Activated CD4-positive, CD25-positive, alpha-beta regulatory T cell treated with anti-CD3 and anti-CD28 coated beads, Interleukin-2, amount 50 U/mL, for 16 hours (primary cell): ENCODE measurements at regions not wholly inside any gene's neighbourhood (a gene's known extent, or its start where the extent isn't known, plus 50 kb on each side); places are given as distances from the start of the nearest gene placed in this dataset.

Experiments
- DNase-seq: peaks from one replicate; pipeline ENCODE4 v3.0.0-alpha.2; 2020; ENCODE audit warnings: low read depth, low spot score

DNA sequence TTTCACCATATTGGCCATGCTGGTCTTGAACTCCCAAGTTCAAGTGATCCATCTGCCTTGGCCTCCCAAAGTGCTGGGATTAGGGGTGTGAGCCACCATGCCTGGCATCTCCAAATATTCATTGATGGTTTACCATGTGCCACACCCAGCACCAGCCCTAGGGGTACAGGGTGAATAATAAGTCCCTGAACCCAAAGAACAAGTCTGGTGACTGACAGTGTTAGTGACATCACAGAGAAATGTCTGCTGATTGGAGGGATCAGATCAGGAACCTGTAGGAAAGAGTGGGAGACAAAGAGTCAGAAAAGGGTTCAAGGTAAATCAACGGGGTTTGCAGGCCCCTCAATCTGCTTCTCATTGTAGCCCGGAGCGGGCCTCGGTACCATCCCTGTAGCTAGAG lies 118.4 kb upstream of the NABP1 start:
- no peak for DNase-seq

DNA sequence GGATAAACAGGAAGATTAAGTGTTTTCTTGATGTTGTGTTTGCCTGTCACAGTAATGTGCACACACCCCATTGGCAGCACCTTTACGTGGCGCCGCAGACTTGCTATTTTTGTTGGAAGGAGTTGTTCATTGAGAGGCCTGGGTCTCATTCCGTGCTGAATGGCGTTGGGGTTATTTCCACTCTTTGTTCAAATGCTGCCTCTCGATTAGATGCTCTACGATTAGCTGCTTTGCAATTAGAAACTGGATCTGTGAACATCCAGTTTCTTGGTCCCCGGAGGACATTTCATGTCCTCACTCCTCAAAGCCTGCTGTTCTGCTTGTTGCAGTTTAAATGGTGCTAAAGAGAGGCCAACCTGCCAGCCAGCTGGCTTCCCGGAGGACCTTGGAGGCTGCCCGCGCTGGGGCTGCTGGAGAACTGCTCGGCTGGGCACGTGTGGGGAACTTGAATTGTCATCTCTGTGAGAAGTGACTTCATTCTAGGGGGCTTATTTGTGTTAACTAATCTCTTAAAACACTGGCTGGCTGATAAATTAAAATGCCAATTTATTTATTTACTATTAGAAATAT lies 117.4 kb upstream of the NABP1 start:
- DNase-seq, result no peak

DNA sequence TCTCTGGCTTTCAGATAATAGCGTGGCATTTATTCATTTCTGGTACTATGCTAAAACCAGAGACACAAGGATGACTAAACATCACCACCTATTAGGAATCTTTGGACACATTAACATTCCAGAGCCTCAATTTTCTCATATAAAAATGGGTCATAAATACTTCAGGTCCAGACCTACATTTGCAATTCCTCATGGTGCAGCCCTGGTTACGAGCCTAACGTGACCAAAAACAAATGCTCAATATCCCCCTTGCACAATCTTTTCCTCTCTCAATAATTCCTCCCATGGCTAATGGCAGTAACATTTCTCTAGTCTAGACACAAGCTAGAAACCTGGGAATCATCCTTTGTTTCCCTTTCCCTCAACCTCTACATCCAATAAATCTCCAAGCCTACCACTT lies 112.8 kb upstream of the NABP1 start:
- DNase-seq, result no peak

DNA sequence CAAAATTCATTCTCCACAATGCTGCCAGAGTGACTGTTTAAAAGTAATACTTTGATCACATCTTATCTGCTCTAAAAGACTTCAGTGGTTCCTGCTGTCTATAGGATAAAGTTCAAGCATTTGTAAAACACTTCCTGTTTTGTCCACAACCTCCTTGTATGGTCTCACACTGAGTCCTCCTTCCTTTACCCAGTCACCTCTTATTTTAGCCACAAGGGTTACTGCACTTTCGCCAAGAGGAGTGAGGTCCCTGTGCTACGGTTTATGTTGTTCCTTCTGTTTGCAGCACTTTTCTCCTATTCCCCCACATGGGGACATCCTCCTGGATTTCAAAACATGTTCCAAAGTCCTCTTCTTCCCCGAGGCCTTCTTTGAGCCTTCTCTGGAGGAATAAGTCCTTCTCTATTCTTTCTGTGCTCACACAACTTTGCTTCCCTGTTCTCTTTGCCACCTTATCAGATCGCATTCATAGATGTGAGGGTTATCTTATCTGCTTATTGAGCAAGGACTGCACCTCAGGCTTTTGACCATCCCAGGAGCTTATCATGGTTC lies 112.2 kb upstream of the NABP1 start:
- no peak for DNase-seq

DNA sequence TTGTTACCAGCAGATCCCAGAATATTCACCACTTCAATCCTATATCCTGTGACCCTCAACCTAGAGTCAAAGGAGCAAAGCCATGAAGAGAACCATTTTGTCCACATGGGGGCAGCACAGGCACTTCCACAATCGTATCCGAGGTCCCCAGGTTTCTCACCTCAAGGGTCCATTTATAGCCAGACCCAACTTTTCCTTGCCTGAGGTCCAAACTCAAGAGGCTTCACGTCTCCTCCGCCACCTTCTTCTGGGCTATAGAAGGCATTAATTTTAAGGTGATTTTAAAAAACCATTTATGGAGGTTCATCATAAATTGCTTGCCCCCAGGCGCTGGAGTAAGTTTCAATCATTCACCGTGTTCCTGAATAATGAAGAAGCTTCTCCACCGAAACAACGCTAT lies 111.6 kb upstream of the NABP1 start:
- peak; percentile 45 for DNase-seq

DNA sequence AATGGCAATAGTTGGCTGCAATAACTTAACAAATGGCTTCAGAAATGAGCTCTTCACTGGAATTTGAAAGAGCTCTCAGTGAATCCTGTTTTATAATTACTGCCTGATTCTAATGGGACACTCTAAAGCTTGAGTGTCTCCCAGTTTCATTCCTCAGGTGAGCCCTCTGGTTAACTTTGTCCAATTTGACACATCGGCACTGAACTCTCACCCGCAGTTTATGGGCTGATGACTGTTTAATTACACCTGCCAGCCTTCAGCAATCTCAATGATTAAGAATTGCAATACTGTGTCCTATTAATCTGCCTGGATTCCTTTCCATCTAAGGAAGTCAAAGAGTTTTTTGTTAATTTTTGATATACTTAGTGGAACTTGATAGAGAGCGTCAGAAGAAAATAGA lies 110.7 kb upstream of the NABP1 start:
- DNase-seq, result no peak

DNA sequence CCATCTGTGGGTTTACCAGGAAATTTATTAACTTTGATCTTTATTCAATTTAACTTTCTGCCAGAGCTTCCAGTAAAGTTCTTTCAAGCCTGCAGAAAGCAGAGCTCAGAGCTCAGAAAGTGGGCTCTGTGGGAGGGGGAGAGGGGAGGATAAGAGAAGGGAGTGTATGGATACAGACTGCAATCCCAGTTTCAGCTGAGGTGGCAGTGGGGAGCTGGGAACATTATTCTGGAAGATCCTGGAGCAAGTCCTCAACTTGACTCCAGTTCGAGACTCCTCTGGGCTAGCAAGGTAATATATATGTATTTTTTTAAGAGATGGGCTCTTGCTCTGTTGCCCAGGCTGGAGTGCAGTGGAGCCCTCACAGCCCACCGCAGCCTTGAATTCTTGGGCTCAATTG lies 108.9 kb upstream of the NABP1 start:
- no peak for DNase-seq

DNA sequence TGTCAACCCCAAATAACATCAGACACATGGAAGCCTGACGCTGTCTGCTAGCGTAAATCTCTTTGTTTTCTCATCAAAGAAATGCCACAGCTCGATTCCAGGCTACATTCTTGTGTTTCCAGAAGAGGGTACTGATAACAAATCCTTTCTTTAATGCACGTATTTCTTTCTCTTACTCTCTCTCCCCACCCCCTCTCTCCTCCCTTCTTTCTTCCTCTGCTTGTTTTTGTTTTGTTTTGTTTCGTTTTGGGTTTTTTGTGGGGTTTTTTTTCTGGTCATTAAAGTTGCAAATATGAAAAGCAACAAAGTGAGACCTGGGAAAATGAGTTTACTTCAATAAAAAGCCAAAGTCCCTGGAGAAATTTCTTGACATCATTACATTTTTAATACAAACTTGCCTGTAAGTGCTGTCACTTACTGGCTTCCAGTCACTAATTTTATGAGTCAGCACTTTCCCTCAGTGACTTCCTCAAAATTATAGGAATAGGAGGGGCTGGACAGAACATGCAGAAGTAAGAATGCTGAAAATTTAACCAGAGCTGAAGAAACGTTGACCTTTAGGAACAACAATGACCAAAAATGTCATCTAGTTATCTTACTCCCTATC lies 106.7 kb upstream of the NABP1 start:
- no peak for DNase-seq

DNA sequence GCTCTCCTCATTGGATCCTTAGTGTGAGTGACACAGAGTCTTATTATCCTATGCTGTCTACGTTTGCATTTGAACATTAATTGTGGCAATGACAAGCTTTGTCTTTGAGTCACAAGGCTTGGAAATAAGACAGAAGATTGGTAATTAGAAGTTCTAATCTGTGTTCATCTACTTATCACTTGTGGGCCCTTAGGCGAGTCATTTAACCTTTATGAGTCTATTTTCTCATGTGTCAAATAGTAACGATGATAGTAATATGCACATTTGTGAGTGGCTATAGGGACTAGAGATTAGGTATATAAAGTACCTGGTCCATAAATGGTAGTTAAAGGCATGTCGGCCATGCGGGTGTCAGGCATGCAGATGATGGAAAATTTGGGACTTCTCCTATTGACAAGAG lies 105.6 kb upstream of the NABP1 start:
- DNase-seq, result no peak

DNA sequence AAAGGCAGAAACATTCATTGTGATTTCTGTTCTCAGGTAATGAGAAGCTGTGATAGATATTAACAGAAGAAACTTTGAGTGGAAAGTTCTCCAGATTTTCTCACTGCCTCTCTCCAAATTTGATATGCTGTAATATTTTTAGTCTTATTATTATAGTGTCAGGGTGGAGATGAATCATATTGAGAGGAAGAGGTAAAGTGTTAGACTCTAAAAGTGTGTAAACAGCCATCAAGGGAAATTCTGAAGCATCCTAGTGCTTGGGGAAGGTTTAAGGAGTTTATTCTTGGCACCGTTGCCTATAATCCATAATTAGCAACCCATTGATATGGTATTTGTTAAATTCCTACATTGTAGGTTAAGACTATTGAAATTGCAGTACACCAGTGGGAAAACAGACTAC lies 104.7 kb upstream of the NABP1 start:
- no peak for DNase-seq

DNA sequence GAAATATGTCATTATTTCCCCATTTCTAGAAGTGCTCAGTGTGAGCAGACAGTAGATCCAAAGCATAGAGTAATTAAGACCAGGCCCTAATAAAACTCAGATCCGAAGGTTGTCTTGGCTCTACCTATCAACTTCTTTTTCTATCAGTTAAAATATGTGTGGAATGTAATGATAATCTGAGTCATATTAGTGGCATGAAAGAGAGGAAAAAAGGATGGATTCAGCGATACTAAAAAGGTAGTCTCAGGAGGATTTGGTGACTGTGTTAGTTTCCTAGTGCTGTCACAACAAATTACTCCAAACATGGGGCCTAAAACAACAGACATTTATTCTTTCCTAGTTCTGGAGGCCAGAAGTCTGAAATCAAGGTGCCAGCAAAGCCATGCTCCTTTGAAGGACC lies 103.7 kb upstream of the NABP1 start:
- DNase-seq, result no peak

DNA sequence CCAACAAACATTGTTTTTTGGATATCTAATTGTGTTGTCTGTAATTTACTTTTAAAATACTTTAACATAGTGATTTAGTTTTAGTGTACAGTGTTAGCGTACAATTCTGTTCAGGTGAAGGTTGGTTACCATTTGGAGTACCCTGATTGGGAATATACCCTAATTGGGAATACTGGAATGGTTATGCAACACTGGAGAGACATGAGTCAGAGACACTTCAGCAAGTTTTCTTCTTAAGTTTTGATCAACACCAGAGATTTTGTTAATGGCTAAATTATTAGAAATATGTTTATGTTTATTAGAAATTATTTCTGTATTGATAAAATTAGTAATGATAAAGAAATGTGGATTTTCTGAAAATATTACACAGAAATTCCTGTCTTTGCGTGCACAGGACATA lies 100.3 kb upstream of the NABP1 start:
- DNase-seq, result no peak

DNA sequence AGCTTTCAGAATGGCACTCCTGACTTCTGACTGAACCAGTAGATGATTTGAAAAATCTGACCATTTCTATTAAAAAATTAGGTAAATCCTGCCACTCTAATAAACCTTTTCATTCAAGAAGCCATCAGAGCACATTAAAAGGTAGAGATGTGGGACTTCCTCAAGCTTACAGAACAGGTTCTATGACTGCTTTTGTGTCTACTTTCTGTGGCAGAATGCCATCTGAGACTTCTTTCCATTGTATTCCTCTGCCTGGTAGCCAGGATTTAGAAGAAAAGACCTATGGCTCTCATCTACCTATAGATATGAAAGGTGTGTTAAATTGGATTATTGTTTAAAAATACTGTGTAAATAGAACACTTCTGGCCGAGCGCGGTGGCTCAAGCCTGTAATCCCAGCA lies 99.9 kb upstream of the NABP1 start:
- DNase-seq, result no peak

DNA sequence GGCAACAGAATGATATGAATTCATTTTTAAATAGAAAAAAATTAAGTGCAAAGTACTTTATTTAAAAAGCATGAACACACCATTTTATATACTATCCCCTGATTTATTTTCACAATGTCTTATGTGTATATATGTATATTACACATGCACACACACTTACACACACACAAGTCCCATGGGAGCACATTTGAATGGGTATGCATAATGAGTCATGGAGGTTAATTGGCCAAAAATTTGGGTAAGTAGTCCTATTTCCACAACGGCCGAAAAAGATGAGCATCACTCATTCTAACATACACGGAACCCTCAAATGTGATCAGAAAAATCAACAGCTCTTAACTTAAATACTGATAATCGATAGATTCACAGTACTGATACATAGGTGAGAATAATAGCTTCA lies 97.4 kb upstream of the NABP1 start:
- DNase-seq, result no peak

DNA sequence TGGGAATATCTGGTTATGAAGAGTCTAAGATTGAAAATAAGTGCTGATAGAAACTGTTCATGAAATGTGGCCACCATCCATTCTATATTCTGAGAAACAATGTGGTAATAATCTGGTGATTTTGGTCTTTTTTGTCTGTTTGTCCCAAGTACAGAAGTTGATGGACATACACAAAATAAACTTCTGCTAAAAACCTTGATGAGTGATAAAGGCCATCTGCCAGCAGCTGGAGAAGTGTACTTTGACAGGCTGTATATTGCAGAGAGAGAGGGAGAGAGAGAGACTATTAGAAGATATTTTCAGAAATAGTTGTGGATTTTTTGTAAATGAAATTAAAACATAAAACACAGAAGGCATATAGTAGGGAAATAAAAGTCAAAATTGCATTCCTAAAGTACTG lies 96.9 kb upstream of the NABP1 start:
- DNase-seq, result no peak

DNA sequence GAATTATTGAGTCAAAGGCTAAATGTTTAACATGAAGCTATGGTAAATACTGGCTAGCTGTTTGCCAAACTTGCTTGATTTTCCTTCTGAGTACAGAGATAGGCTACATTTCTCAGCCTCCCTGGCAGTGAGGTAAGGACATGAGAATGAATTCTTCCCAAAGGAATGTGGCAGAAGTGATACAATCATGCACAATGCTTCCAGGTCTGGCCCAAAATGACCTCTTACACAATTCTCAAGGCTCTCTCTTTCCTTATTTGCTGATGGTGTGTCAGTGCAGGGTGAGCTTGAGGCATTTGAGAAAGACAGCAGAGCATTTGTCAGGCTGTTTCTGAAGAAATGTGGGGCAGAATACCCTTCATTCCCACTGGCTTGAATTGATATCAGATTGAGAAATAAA lies 95.6 kb upstream of the NABP1 start:
- no peak for DNase-seq

DNA sequence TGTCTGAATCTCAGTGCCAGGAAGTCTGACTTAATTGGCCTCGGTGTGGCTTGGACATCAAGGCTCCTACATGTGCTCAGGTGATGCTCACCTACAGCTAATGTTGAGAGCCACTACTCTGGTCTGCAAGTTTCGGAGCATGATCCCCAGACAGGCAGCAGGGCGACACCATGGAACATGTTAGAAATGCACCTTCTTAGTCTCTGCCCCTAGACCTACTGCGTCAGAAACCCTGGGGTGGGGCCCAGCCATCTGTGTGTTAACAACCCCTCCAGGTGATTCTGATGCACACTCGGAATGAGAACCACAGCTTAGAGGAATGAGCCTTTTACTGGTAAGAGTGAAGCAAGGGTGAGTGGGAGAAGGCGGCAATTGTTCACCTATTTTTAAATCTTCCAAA lies 86.9 kb upstream of the NABP1 start:
- no peak for DNase-seq

DNA sequence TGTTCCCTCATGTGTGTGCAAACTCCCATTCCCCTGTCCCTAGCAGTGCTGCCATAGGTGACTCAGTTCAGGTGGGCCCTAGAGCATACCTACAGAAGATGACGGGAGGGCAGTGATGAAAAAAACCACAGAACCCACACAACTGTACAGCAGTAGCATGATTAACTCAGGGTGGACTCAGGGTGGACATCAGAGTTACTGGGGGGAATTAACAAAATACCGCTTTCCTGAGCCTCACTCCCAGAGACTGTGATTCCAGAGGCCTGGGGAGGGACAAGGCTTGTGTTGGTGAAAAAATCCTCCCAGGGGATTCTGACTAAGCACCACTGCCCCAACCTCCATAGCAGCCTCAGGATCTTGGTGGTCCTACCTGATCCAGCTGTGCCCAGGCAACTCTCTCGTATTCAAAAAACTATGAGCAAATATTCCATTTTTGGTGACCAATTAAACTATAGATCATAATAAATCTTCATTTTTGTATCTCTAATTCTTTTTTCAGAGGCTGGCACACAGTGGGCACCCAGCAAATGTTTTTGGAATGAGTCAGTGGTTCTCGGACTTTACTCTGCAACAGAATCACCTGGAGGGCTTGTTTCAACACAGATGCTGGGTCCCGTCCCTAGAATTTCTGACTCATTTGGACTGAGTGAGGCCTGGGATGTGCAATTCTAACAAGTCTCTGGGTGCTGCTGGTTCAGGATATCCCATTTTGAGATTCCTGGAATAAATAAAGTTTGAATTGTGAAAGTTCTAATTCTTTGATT lies 84.1 kb upstream of the NABP1 start:
- DNase-seq, result no peak

DNA sequence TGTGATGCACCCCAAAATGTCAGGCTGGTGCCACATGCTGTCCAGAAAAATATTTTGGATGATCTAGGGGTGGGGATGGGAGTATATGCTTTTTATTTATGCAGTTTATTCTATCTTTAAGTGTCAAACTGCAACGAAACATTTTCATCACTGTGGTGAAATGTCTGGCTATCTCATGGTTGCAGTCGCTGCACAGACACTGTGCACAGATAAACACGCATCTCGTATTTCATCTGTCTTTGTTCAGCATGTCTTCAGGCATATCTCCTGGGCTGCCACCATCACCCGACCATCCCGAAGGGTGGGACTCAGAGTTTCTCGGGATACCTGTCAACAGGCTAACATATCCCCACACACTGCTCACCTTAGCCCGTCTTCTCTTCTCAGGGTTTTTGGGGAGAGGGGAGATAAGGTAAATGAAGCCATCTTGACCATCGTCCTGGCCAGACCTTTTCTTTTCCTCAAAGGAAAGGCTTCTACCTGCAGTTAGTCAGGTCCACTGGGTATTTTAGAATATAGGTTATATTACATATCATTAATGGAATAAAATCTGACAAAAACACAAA lies 80.7 kb upstream of the NABP1 start:
- DNase-seq, result no peak

DNA sequence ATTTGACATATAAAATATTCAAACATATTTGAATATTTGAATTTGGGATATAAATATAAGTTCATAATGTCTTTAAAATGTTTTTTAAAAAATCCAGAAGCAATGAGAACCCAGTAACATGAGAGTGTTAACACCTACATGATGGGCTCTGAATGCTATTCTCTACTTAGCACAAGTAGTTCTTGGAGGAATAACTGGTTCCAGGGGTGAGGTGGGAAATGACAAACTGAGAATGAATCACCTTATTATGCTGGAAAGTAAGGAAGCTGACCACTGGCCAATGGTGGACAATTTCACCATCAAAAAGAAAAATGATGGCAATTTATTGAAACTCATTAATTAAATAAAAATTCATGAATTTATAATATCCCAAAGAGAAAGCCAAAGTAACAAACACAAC lies 79.6 kb upstream of the NABP1 start:
- DNase-seq, result no peak

DNA sequence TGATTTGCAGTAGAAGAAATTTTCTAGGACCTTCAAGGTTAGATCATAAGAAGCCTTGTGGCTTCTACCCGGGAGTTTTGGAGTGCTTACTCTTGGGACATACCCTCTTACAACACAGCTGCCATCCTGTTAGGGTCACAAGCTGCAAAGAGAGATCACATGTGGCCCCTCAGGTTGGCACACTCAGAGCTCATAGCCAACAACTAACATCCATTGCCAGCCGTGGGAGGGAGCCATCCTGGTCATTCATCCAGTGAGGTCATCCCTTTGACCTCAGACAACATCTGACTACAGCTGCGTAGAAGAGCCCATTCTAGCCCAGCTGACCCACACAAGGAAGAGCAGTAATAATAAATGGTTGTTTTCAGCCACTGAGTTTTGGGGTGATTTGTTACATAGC lies 76.9 kb upstream of the NABP1 start:
- DNase-seq, result no peak

DNA sequence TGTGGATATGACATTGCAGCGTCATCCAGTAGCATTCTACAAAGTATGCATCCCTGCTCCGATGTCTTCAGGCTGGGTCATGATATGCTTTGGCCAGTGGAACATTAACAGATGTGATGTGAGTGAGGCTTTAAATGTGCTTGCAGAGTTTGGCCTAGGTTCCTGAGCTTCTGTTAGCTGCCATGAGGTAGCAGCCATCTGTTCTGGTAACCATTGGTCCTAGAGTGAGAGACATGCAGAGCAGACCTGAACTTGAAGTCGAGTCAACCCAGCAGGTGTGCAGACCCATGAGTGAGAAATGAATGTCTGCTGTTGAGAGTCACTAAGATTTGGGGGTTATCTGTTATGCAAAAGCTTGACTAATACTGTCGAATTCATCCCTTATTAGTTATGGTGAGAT lies 73.8 kb upstream of the NABP1 start:
- no peak for DNase-seq

DNA sequence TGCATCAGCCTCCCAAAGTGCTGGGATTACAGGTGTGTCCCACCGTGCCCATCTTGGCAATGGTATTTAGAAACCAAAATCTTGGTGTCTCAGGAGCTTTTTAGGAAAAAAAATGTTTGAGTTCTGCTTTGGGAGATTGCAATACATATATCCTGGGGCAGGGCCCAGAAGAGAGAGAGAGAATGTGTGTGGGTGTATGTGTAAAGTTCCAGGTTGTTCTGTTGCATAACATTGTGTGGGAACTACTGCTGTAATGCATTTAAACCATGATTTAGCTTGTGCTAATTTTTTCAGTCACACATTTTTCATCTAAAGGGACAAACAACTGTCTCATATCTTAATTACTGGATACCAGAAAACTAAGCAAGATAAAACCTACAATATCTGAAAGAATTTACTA lies 70.8 kb upstream of the NABP1 start:
- no peak for DNase-seq
